SU-DHL-6 (cell line): ENCODE measurements at regions not wholly inside any gene's neighbourhood (a gene's known extent, or its start where the extent isn't known, plus 50 kb on each side); places are given as distances from the start of the nearest gene placed in this dataset.

Source experiments
- H2AFZ ChIP-seq: fragments of 200-600 bp; sonication (generic); 2 replicates; pipeline ENCODE4 v1.6.1; 2014; ENCODE audit warnings: low read depth, mild to moderate bottlenecking, moderate library complexity, mixed read lengths, antibody characterized with exemption, low read length; ENCODE audit not compliant: severe bottlenecking
- H3F3A ChIP-seq: fragments of 200-600 bp; shearing (Covaris generic); 2 replicates; pipeline ENCODE4 v1.6.0; 2016; ENCODE audit warnings: antibody characterized with exemption, mild to moderate bottlenecking; ENCODE audit not compliant: insufficient read depth
- H3K27ac ChIP-seq: fragments of 200-600 bp; sonication (generic); 2 replicates; pipeline ENCODE4 v1.5.1; 2016; ENCODE audit warnings: low read depth, mild to moderate bottlenecking, low read length, moderate library complexity, mixed read lengths
- H3K27me3 ChIP-seq: fragments of 200-600 bp; sonication (generic), shearing (Covaris generic); 2 replicates; pipeline ENCODE4 v1.6.0; 2014; ENCODE audit warnings: mild to moderate bottlenecking, low read length
- H3K36me3 ChIP-seq: fragments of 200-600 bp; sonication (generic); 2 replicates; pipeline ENCODE4 v1.6.1; 2014; ENCODE audit warnings: mild to moderate bottlenecking, low read length, mixed read lengths
- H3K4me2 ChIP-seq: fragments of 300-600, 200-600 bp; shearing (Covaris generic), sonication (generic); 2 replicates; pipeline ENCODE4 v1.6.0; 2014; ENCODE audit warnings: low read length, low read depth, mild to moderate bottlenecking; ENCODE audit not compliant: poor library complexity, severe bottlenecking
- H3K4me3 ChIP-seq: fragments of 200-600 bp; sonication (generic); 2 replicates; pipeline ENCODE4 v1.5.1; 2014; ENCODE audit warnings: antibody characterized with exemption, low read length, mild to moderate bottlenecking, mixed read lengths; ENCODE audit not compliant: insufficient read depth, poor library complexity, severe bottlenecking
- H3K79me2 ChIP-seq: fragments of 200-600 bp; sonication (generic); 2 replicates; pipeline ENCODE4 v1.6.1; 2014; ENCODE audit warnings: mild to moderate bottlenecking, low read length, moderate library complexity; ENCODE audit not compliant: insufficient read depth
- H3K9ac ChIP-seq: fragments of 200-600 bp; sonication (generic); 2 replicates; pipeline ENCODE4 v1.7.0; 2014; ENCODE audit warnings: mild to moderate bottlenecking, low read length
- H3K9me2 ChIP-seq: fragments of 200-600 bp; sonication (generic); replicated peaks from 2 replicates; pipeline ENCODE4 v1.6.1; 2014; ENCODE audit warnings: low read length; ENCODE audit not compliant: insufficient read depth
- H3K9me3 ChIP-seq: fragments of 200-600 bp; sonication (generic); 2 replicates; pipeline ENCODE4 v1.6.1; 2014; ENCODE audit warnings: low read length, mixed read lengths; ENCODE audit not compliant: insufficient read depth
- H4K20me1 ChIP-seq: fragments of 200-600 bp; sonication (generic); 2 replicates; pipeline ENCODE4 v1.6.1; 2014; ENCODE audit warnings: low read depth, mild to moderate bottlenecking, antibody characterized with exemption, low read length, moderate library complexity, mixed read lengths
- EZH2phosphoT487 ChIP-seq: fragments of 200-600 bp; sonication (generic), shearing (Covaris generic); conservative IDR thresholded peaks from 2 replicates; pipeline ENCODE4 v1.6.1; 2018; ENCODE audit warnings: mild to moderate bottlenecking, antibody characterized with exemption, low read length, moderate library complexity, mixed read lengths
- TF ChIP-seq, protein P1 (sequence below): fragments of 200-600 bp; sonication (generic); IDR thresholded peaks from one replicate; pipeline ENCODE4 v1.5.1; 2017; ENCODE audit warnings: antibody characterized with exemption, mild to moderate bottlenecking, low read length, moderate library complexity; ENCODE audit not compliant: insufficient read depth, poor library complexity, severe bottlenecking

DNA sequence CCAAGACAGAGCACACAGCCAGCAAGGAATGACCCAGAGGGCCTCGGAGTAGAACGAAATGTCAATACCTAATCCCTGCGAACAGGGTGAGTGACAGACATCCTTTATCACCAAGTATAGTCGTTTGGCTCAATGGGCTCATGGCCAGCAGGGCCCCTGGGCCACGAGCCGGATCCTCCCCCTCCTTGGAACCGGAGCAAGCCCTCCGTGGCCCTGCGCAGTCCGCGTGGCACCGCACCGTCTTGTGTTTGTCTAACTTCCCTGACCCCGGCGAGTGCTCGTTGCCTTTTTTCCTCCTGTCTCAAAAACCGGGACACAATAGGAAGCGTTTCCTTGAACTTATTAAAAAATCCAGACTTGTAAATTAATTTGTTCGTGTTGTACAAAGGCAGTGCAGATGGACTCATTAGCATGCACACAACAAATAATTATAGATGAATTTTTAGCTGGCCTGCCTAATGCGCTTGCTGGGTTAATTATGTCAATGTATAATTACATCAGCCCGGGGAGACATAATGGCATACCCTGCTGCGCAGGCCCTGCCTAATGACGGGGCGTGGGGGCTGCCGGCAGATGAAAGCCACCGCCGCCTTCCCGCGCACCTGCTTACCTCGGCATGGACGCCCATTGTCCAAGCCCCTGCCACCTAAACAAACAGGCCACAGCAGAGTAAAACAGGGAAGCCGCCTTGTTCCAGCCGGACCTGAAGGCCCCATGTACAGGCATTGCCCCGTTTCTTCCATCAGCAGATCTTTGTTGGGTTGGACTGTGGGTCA lies 81.6 kb downstream of the PHETA1 start:
- Histone ChIP-seq H4K20me1 (no peaks in the 10 kb centered on the region), H3K9me2 (no peaks in the 10 kb centered on the region), H3K9me3 (no peaks in the 10 kb centered on the region), H3K9ac (no peak overlapping the region), H3K4me3 (no peak overlapping the region), H3K27ac (no peak overlapping the region), H2AFZ (no peak overlapping the region), H3K4me2 (no peak overlapping the region), H3K36me3 (peaks cover 12% of the 10 kb centered on the region), H3K27me3 (no peaks in the 10 kb centered on the region), H3F3A (no peaks in the 10 kb centered on the region), H3K79me2 (peaks cover 2% of the 10 kb centered on the region; the same call in 1 of the 2 replicates)
- TF ChIP-seq, protein P1, sequence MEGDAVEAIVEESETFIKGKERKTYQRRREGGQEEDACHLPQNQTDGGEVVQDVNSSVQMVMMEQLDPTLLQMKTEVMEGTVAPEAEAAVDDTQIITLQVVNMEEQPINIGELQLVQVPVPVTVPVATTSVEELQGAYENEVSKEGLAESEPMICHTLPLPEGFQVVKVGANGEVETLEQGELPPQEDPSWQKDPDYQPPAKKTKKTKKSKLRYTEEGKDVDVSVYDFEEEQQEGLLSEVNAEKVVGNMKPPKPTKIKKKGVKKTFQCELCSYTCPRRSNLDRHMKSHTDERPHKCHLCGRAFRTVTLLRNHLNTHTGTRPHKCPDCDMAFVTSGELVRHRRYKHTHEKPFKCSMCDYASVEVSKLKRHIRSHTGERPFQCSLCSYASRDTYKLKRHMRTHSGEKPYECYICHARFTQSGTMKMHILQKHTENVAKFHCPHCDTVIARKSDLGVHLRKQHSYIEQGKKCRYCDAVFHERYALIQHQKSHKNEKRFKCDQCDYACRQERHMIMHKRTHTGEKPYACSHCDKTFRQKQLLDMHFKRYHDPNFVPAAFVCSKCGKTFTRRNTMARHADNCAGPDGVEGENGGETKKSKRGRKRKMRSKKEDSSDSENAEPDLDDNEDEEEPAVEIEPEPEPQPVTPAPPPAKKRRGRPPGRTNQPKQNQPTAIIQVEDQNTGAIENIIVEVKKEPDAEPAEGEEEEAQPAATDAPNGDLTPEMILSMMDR: no peak
- no peak for TF ChIP-seq EZH2phosphoT487

DNA sequence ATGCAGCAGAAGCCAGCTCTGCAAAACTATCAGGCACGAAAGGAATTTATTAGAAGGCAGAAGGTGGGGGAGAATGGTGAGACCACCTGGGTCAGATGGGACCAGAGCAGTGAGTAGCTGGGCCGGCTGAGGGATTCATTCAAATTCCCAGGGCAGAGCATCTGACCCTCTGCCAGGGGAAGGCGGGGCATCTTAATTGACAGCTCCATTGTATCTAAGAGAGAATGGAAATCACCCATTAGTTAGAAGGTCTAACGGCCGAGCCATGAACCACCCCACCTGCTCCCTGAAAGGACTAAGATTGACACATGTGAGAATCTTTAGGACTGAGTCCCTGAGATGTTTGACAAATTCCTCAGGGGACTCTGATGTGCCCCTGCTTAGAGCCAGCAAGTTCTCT lies 83.7 kb downstream of the PHETA1 start:
- H3K36me3 ChIP-seq: no peaks in the 10 kb centered on the region
- no peaks in the 10 kb centered on the region for H3K9me3 ChIP-seq
- H3K9ac ChIP-seq: no peak overlapping the region
- no peak for TF ChIP-seq EZH2phosphoT487
- TF ChIP-seq, protein P1: no peak
- no peak overlapping the region for H2AFZ ChIP-seq
- no peak overlapping the region for H3K4me3 ChIP-seq
- H3K27ac ChIP-seq: no peak overlapping the region
- H4K20me1 ChIP-seq: no peaks in the 10 kb centered on the region
- H3F3A ChIP-seq: no peaks in the 10 kb centered on the region
- no peaks in the 10 kb centered on the region for H3K9me2 ChIP-seq
- peaks cover 2% of the 10 kb centered on the region; the same call in 1 of the 2 replicates for H3K79me2 ChIP-seq
- no peak overlapping the region for H3K4me2 ChIP-seq
- no peaks in the 10 kb centered on the region for H3K27me3 ChIP-seq

DNA sequence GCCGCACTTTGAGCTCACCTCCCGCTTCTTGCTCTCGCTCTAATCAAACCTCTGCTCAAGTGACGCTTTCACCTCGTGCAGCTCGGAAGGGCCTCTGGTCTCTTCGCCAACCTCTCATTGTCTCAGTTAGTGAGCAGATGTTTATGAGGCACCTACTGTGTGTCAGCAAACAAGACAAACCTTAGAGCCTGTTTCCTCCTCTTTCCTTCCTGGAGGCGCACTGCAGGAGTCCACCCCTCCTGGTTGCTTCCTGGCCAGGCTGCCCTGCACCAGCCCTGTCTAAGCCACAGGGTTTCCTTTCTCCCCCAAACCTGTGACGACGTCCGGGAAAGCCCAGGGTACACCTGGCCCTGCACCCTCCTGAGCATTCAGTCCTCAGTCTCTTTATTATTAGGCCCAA lies 84.2 kb downstream of the PHETA1 start:
- Histone ChIP-seq H3K79me2 (peaks cover 2% of the 10 kb centered on the region; the same call in 1 of the 2 replicates), H3K9ac (no peak overlapping the region), H3K27me3 (no peaks in the 10 kb centered on the region), H2AFZ (no peak overlapping the region), H3K9me2 (no peaks in the 10 kb centered on the region), H3K9me3 (no peaks in the 10 kb centered on the region), H3K4me2 (no peak overlapping the region), H3K4me3 (no peak overlapping the region), H3F3A (no peaks in the 10 kb centered on the region), H3K36me3 (no peaks in the 10 kb centered on the region), H4K20me1 (no peaks in the 10 kb centered on the region), H3K27ac (no peak overlapping the region)
- no peak for TF ChIP-seq EZH2phosphoT487
- TF ChIP-seq, protein P1: no peak
